Skeletal muscle tissue (tissue), 3 donors: ENCODE measurements at regions not wholly inside any gene's neighbourhood (a gene's known extent, or its start where the extent isn't known, plus 50 kb on each side); places are given as distances from the start of the nearest gene placed in this dataset.
"Not testable (repeated sequence)": the region's sequence is repeated elsewhere in the genome, so short reads cannot be mapped to it uniquely, and the experiment has no call there.

ENCODE experiments used
- H3K27ac ChIP-seq: one replicate; pipeline ENCODE4 v1.7.0; 2013; ENCODE audit warnings: mild to moderate bottlenecking, low read depth, low read length, inconsistent platforms
- H3K27me3 ChIP-seq, 3 donors: one replicate each; pipeline ENCODE4 v1.7.0; 2013; ENCODE audit warnings: low read length in 3 of 3; ENCODE audit not compliant: control insufficient read depth in 3 of 3, insufficient read depth in 3 of 3
- H3K36me3 ChIP-seq, 3 donors: one replicate each; pipeline ENCODE4 v1.7.0; 2013; ENCODE audit warnings: low read length in 3 of 3; ENCODE audit not compliant: control insufficient read depth in 3 of 3, insufficient read depth in 3 of 3
- H3K4me1 ChIP-seq, 3 donors: one replicate each; pipeline ENCODE4 v1.7.0; 2013; ENCODE audit warnings: low read length in 3 of 3, mild to moderate bottlenecking in 3 of 3; ENCODE audit not compliant: control insufficient read depth in 3 of 3, insufficient read depth in 3 of 3
- H3K4me3 ChIP-seq, 3 donors: one replicate each; pipeline ENCODE4 v1.7.0; 2013; ENCODE audit warnings: low read length in 3 of 3
- H3K9ac ChIP-seq, 3 donors: one replicate each; pipeline ENCODE4 v1.7.0; 2013; ENCODE audit warnings: low read length in 3 of 3, mild to moderate bottlenecking in 3 of 3, moderate library complexity in 2 of 3, low read depth in 1 of 3
- H3K9me3 ChIP-seq, 3 donors: one replicate each; pipeline ENCODE4 v1.7.0; 2013; ENCODE audit warnings: low read length in 3 of 3; ENCODE audit not compliant: control insufficient read depth in 3 of 3
- donor health status: Osteomylitis.

DNA sequence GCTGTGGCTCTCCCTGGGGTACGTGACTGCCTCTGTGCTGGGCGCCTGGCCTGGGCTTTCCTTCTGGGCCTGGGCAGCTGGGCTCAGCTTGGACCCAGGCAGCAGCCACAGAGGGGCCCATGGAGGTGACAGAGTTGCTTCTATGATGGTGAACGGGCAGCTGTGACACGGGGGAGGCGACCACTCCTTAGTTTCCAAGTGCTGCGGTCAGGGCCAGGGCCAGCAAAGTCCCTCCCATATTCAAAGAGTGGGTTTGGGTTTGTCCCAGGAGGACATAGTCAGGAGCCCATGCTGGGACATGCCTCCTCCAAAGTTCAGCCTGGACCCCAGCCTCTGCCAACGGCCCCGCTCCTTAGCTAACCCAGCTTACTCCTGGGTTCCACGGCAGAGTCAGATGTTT is 524.7 kb downstream of the GOLGA6L6 start:
- not testable (repeated sequence) for H3K27me3 ChIP-seq, H3K4me3 ChIP-seq, H3K4me1 ChIP-seq, H3K27ac ChIP-seq, H3K9me3 ChIP-seq, H3K36me3 ChIP-seq, H3K9ac ChIP-seq

DNA sequence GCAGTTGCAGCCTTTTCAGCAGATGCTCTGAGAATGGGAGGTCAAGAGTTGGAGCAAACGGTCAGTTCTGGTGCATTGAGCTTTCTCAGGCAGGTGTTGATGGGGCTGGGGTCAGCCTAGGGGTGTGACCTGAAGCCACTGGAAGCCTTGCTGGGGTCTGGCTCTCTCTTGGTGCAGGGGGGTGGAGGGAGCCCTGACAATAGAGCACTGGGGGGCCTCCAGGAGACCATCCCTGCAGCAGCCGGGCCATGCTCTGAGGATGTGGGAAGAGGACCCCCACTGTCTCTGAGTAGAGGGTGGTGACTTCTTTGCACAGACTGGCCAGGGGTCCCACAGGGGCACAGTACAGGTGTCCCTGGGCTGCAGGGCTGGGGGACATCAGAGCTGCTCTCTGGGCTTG is 528.8 kb downstream of the GOLGA6L6 start:
- not testable (repeated sequence) for H3K9ac ChIP-seq, H3K36me3 ChIP-seq, H3K9me3 ChIP-seq, H3K27me3 ChIP-seq, H3K4me3 ChIP-seq, H3K4me1 ChIP-seq, H3K27ac ChIP-seq

DNA sequence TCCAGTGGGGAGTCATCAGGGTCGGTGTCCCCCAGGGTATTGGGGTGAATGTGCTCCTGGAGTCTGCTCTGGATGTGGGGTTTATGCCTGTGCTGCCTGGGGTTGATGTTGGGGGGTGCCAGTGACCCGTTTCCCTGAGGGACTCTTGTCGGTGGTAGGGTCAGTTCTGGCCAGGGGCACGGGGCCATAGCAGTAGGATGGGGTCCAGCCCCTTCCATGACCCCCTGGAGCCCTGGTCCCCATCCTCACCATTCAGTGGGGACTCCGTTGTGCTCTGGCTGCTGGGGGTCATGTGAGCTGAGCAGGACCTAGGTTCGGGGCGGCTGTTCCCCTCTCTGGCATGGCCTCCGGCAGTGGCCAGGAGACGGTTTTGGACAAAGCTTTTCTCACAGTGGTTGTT is 530.8 kb downstream of the GOLGA6L6 start:
- H3K9ac ChIP-seq, H3K36me3 ChIP-seq, H3K9me3 ChIP-seq, H3K4me1 ChIP-seq, H3K27me3 ChIP-seq, H3K4me3 ChIP-seq, H3K27ac ChIP-seq: not testable (repeated sequence)

DNA sequence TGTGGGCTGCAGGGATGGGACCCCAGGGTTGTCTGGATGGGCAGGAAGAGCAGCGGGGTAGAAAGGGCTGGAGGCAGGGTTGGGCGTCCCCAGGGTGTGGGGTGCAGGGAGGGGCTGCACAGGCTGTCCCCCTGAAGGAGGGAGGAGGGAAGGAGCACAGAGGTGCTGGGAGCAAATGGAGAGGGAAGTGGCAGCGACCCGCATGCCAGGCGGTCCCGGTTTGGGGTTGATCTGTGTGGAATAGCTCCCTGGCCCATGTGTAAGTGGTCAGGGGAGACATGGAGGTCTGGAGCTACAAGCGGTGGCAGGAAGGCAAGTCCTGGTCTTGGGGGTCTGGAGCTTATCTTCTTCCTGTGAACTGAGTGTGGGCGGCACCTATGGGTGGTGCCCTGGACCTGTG is 532.0 kb downstream of the GOLGA6L6 start:
- H3K9me3 ChIP-seq, H3K4me1 ChIP-seq, H3K36me3 ChIP-seq, H3K27ac ChIP-seq, H3K27me3 ChIP-seq, H3K9ac ChIP-seq, H3K4me3 ChIP-seq: not testable (repeated sequence)

DNA sequence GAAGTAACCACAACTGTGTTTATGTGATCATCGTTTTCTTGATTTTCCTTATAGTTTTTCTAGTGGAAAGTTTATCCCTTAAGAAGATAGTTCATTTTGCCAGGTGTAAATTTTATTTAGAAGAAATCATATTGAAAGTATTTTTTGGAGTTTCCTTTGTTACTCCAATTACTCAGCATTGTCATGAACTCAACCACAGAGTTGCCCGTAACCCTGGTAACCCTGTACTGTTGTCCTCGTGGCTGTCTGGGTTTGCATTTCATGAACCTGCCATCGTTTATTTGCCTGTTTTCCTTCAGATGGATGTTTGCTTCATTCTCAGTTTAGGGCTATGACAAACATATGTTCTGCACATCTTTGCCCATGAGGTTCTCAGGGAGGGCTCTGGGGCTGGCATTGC is 534.3 kb downstream of the GOLGA6L6 start:
- not testable (repeated sequence) for H3K36me3 ChIP-seq, H3K4me1 ChIP-seq, H3K27ac ChIP-seq, H3K27me3 ChIP-seq, H3K4me3 ChIP-seq, H3K9me3 ChIP-seq, H3K9ac ChIP-seq

DNA sequence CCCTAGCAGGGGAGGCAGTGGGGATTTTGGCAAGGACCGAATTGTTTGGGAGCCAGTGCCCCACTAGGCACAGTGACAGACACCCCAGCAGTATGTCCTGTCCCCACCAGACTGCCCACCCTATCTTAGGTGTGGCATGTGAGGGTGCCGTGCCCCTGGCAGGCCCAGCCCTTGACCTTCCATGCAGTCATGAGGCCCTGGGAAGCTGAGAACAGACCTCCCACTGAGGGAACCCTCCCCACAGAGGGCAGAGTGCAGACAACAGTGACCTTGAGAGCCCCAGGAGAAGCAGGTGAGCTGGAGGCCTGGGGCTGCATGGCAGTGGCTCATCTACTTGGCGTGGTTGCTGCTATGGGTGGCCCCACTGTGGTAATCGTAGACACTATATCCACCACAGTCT is 538.1 kb downstream of the GOLGA6L6 start:
- not testable (repeated sequence) for H3K9ac ChIP-seq, H3K36me3 ChIP-seq, H3K27ac ChIP-seq

DNA sequence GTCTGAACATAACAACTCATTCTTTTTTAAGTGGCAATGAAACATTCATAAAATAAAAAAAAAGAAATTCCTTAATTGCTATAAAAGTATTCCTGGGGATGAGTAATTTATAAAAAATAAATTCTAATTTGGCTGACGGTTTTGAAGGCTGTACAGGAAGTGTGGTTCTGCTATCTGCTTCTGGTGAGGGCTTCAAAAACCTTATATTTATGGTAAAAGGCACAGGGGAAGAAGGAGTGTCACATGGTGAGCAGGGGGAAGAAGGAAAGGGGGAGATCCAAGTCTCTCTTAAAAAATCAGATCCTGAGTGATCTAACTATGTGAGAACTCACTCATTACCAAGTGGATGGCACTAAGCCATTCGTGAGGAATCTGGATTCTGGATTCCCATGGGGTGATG is 539.0 kb downstream of the GOLGA6L6 start:
- not testable (repeated sequence) for H3K4me3 ChIP-seq, H3K27me3 ChIP-seq, H3K9me3 ChIP-seq, H3K9ac ChIP-seq, H3K36me3 ChIP-seq, H3K4me1 ChIP-seq, H3K27ac ChIP-seq

More for the DNA sequence above, 538.1 kb downstream of the GOLGA6L6 start:
- H3K4me3 ChIP-seq, H3K9me3 ChIP-seq, H3K27me3 ChIP-seq, H3K4me1 ChIP-seq: not testable (repeated sequence)

DNA sequence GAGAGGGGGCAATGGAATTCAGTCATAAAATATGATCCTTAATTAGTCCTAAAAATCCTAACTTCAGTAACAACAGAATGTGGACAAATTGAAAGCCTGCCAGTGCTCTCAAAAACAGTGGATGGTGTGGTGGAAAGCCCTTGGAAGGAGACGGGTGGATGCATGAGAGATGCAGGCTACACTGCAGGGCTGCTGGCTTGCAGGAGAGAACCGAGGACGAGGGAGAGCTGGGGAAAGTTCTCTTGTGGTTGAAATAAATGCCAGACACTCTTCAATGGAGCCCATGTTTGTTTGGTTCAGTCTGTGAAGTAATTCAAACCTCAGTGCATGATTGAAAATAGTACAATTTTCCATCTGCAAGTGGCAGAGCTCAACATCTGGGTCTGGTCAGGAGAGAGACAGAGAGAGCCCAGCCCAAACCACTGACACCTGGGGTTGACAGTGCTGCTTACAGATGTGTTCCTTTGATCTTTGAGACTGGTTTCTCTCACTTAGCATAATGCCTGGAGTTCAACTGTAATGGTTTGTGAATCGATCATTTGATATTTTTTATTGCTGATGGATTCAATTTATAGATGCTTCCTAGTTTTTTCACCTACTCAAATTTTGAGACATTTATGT is 544.9 kb downstream of the GOLGA6L6 start:
- H3K36me3 ChIP-seq, H3K9ac ChIP-seq, H3K4me3 ChIP-seq, H3K4me1 ChIP-seq, H3K9me3 ChIP-seq, H3K27me3 ChIP-seq, H3K27ac ChIP-seq: not testable (repeated sequence)

DNA sequence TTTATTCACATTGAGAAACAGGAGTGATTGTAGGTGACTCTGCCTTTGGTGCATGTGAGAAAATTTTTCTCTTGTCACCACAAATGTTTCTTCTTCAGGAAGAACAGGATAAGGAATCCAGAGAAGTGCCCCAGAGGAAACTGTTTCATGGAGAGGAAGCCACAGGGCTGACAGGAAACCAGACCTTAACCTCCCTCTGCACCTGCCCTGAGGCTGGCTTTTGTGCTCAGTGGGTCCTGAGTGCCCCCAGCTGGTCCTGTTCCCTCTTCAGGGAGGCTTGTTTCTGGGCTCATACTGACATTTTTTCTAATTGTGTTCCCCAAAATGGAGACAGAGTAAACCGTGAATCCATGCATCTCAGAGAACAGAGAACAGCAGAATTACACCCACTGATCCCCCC is 546.3 kb downstream of the GOLGA6L6 start:
- H3K4me3 ChIP-seq, H3K9ac ChIP-seq, H3K36me3 ChIP-seq, H3K27me3 ChIP-seq, H3K27ac ChIP-seq, H3K4me1 ChIP-seq, H3K9me3 ChIP-seq: not testable (repeated sequence)

DNA sequence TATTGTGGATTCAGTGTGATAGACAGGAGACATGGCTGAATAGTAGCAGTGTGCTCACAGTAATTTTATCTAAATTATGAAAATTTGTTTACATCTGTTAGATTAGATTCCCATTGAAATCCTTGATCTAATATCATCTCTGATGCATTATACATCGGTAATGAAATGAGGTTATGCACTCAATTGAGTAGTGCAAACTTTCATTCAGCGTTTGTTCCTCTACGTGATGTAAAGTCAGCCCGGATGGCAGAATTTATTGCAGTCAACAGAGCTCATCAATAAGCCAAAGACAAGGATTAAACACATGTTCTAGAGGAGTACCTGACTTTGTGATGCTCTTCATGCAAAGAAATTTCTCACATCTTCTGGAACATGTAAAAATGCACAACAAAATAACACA is 549.2 kb downstream of the GOLGA6L6 start:
- Histone ChIP-seq H3K36me3 (no peaks in the 10 kb centered on the region), H3K27ac (no peak overlapping the region)

DNA sequence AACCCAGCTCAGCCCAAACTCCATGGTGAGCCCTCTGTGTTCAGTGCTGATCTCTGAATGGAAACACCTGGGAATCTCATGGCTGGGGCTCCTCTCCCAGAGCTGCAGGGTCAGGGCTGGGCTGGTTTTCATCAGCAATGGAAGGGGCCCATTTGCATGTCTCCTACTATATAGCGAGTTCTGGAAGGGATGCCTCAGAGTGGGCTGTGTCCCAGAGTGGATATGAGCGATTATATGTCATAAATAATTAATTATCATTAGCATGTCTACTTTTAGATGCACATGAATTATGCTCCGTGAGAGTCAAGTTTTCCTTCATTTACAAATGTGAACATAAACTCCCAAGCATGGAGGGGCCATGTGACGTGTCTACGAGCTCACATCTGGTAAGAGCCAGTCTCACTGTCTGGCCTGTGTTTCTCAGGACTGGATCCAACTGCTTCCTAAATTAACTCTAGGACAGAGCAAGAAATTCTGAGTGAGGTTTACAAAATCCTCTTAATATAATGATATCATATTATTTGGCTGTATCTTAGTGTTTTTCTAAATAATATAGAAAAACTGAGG is 553.4 kb downstream of the GOLGA6L6 start:
- peaks cover 0 to 8% (median 0%) of the 10 kb centered on the region in 3 donors for H3K9me3 ChIP-seq
- no peaks in the 10 kb centered on the region for H3K27me3 ChIP-seq
- no peak overlapping the region for H3K4me3 ChIP-seq
- no peak overlapping the region for H3K9ac ChIP-seq
- no peaks in the 10 kb centered on the region for H3K36me3 ChIP-seq
- no peaks in the 10 kb centered on the region for H3K4me1 ChIP-seq
- no peak overlapping the region for H3K27ac ChIP-seq

More for the DNA sequence above, 549.2 kb downstream of the GOLGA6L6 start:
- H3K4me3 ChIP-seq = no peak overlapping the region
- no peak overlapping the region for H3K9ac ChIP-seq
- H3K27me3 ChIP-seq = no peaks in the 10 kb centered on the region
- H3K9me3 ChIP-seq = peaks cover 0 to 8% (median 0%) of the 10 kb centered on the region in 3 donors
- no peaks in the 10 kb centered on the region for H3K4me1 ChIP-seq
